Testis (tissue), 2 donors: ENCODE measurements at regions not wholly inside any gene's neighbourhood (a gene's known extent, or its start where the extent isn't known, plus 50 kb on each side); places are given as distances from the start of the nearest gene placed in this dataset.

Source experiments
- DNase-seq: peaks from one replicate; pipeline ENCODE4 v3.0.0-alpha.2; 2019
- H3K27ac ChIP-seq, 2 donors: fragments of 200-600 bp; sonication (generic); one replicate each; pipeline ENCODE4 v1.5.1; 2019
- H3K27me3 ChIP-seq: fragments of 200-600 bp; sonication (generic); one replicate; pipeline ENCODE4 v1.5.1; 2019
- H3K36me3 ChIP-seq: fragments of 200-600 bp; sonication (generic); one replicate; pipeline ENCODE4 v1.5.1; 2017; ENCODE audit warnings: low read depth; ENCODE audit errors: missing control alignments
- H3K4me1 ChIP-seq: fragments of 200-600 bp; sonication (generic); one replicate; pipeline ENCODE4 v1.5.1; 2019
- H3K4me3 ChIP-seq, 2 donors: fragments of 200-600 bp; sonication (generic); one replicate each; pipeline ENCODE4 v1.5.1; 2017 to 2019
- H3K9me3 ChIP-seq: fragments of 200-600 bp; sonication (generic); one replicate; pipeline ENCODE4 v1.5.1; 2017
- POLR2A ChIP-seq: fragments of 450-650 bp; IDR thresholded peaks from one replicate; pipeline ENCODE4 v1.6.1; 2017; ENCODE audit warnings: antibody characterized with exemption, mild to moderate bottlenecking, moderate library complexity
- WGBS, 2 donors: methylation state at CpG; one replicate each; pipeline ENCODE4 v1.1.5; 2018; 5-methylcytosine and 5-hydroxymethylcytosine counted together
- intact Hi-C: fragments of 100-400 bp; cut with DNase I; formaldehyde crosslinking; loops from one replicate; pipeline ENCODE4 v1.15.1; 2023; ENCODE audit warnings: low total_unique reads
- TF ChIP-seq, protein P1 (sequence below), 3 experiments: fragments of 450-650 bp in 2 of 3; fragments of 200-600 bp in 1 of 3; sonication (generic) in 1 of 3; IDR thresholded peaks; one replicate each; pipeline ENCODE4 v1.5.1; 2016 to 2019; ENCODE audit warnings: antibody characterized with exemption in 3 of 3, mild to moderate bottlenecking in 2 of 3, moderate library complexity in 1 of 3

DNA sequence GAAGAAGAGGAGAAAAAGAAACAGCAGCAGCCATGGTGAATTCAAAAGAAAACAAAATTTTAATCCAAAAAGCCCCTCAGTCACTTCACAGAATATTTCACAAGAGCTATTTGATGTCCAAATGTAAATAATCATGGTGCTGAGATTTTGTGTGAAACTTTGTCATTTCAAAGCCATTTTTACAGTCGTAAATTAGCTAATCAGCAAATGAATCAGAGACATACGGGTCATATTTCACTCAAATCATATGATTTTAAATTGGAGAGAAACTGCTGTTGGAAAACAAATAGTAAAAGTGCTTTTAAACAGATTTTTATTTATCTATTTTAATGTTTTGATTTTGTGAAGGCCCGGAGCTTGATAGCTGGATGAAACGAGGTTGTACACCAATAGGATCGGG is 101.4 kb upstream of the SMIM23 start:
- no peaks in the 10 kb centered on the region for H3K9me3 ChIP-seq
- intact Hi-C loops: no loop called here
- no peak for DNase-seq
- no peaks in the 10 kb centered on the region for H3K4me1 ChIP-seq
- WGBS, 2 donors: 92 to 96% methylated on average over 5 of the region's 5 CpGs
- no peaks in the 10 kb centered on the region for H3K27me3 ChIP-seq
- no peak for TF ChIP-seq POLR2A
- no peak overlapping the region for H3K4me3 ChIP-seq
- H3K27ac ChIP-seq: no peak overlapping the region
- no peaks in the 10 kb centered on the region for H3K36me3 ChIP-seq

DNA sequence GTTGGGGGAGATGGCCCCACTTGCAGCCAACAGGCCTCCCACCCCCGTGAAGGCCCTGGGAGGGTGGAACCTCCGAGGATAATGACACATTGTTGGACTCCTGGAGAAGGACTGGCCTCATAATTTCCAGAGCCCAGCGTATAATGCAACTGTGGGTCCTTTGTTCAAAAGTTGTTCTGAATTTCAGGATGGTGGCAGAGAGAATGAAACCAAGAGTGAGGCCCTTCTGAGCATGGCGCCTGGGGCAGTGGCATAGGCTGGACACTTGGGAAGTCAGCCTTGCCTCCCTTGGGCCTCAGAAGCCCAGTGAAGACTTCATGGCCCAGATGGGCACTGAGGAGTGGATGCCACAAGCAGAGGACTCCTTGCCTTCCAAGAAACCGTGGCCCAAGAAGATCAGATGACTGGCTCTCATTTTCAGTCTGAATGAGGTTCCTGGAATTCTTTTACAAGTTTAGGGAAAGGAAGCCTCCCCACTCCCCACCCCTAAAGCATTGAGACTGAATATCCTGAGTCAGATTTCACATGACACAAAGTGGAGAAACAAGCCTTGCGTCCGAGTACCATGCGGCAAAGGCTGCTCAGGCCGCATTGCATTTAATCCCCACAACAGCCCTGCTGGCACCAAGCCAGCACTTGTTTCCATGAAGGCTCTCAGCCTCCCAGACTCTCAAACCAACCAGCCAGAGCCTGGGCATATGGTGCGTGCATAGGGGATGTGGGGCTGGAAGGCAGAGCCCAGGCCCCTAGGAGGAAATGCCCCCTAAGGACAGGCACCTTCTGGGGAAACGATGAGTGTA is 96.7 kb upstream of the SMIM23 start:
- 91% methylated on average over 10 to 11 of the region's 11 CpGs for WGBS, 2 donors
- intact Hi-C loops: no loop called here

DNA sequence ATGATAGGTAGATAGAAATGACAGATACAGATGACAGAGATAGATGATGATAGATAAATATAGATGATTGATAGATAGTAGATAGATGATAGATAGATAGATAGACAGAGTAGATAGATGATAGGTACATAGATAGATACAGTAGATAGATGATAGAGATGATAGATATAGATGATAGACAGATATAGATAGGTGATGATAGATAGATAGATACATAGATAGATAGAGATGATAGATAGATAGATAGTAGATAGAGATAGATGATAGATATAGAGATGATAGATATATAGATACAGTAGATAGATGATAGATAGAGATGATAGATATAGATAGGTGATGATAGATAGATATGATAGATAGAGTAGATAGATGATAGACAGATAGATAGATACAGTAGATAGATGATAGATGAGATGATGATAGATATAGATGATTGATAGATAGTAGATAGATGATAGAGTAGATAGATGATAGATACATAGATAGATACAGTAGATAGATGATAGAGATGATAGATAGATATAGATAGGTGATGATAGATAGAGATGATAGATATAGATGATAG is 95.7 kb upstream of the SMIM23 start:
- Histone ChIP-seq H3K4me3 (no peak overlapping the region), H3K36me3 (no peaks in the 10 kb centered on the region), H3K27me3 (no peaks in the 10 kb centered on the region), H3K27ac (no peak overlapping the region), H3K4me1 (no peaks in the 10 kb centered on the region), H3K9me3 (no peaks in the 10 kb centered on the region)
- intact Hi-C loops: no loop called here
- TF ChIP-seq POLR2A: no peak
- TF ChIP-seq, protein P1, sequence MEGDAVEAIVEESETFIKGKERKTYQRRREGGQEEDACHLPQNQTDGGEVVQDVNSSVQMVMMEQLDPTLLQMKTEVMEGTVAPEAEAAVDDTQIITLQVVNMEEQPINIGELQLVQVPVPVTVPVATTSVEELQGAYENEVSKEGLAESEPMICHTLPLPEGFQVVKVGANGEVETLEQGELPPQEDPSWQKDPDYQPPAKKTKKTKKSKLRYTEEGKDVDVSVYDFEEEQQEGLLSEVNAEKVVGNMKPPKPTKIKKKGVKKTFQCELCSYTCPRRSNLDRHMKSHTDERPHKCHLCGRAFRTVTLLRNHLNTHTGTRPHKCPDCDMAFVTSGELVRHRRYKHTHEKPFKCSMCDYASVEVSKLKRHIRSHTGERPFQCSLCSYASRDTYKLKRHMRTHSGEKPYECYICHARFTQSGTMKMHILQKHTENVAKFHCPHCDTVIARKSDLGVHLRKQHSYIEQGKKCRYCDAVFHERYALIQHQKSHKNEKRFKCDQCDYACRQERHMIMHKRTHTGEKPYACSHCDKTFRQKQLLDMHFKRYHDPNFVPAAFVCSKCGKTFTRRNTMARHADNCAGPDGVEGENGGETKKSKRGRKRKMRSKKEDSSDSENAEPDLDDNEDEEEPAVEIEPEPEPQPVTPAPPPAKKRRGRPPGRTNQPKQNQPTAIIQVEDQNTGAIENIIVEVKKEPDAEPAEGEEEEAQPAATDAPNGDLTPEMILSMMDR (IDR thresholded peaks at IDR 0.05): no peak
- DNase-seq: no peak

More for the DNA sequence above, 96.7 kb upstream of the SMIM23 start:
- no peaks in the 10 kb centered on the region for H3K36me3 ChIP-seq
- DNase-seq: no peak
- H3K27me3 ChIP-seq: no peaks in the 10 kb centered on the region
- no peaks in the 10 kb centered on the region for H3K4me1 ChIP-seq
- no peaks in the 10 kb centered on the region for H3K9me3 ChIP-seq
- no peak overlapping the region for H3K4me3 ChIP-seq
- H3K27ac ChIP-seq: no peak overlapping the region
- TF ChIP-seq POLR2A: no peak
- TF ChIP-seq, protein P1 (IDR thresholded peaks at IDR 0.05): no peak

DNA sequence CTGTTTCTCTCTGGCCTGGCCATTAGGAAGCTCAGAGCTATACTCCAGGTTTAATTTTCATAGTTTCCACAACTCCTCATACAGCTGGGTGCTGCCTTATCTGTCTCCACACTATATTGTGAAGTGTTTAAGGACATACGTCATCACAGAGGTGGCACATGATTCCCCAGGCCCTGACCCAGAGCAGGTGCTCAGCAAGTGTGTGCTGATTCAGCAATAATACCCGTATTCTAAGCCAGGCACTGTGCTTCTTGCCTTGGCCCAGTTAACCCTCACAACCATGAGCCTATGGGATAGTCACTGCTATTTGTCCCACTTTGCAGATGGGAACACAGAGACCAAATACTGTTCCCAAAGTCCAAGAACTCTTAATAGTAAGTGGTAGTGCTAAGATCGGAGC is 93.5 kb upstream of the SMIM23 start:
- intact Hi-C loops: no loop called here
- Histone ChIP-seq H3K4me1 (no peaks in the 10 kb centered on the region), H3K9me3 (no peaks in the 10 kb centered on the region), H3K4me3 (no peak overlapping the region), H3K27me3 (no peaks in the 10 kb centered on the region), H3K36me3 (no peaks in the 10 kb centered on the region), H3K27ac (no peak overlapping the region)
- TF ChIP-seq, protein P1 (IDR thresholded peaks at IDR 0.05): no peak
- TF ChIP-seq POLR2A: no peak
- no peak for DNase-seq
- WGBS, 2 donors: 63 to 95% methylated on average over 3 of the region's 3 CpGs

- 88 to 91% methylated on average over 4 of the region's 4 CpGs for WGBS, 2 donors
- no peaks in the 10 kb centered on the region for H3K9me3 ChIP-seq
- H3K27ac ChIP-seq: no peak overlapping the region
- H3K4me3 ChIP-seq: no peak overlapping the region
- TF ChIP-seq, protein P1 (IDR thresholded peaks at IDR 0.05): no peak
- no peak for TF ChIP-seq POLR2A
- DNase-seq: no peak
- H3K4me1 ChIP-seq: no peaks in the 10 kb centered on the region
- no peaks in the 10 kb centered on the region for H3K36me3 ChIP-seq
- no peaks in the 10 kb centered on the region for H3K27me3 ChIP-seq
- intact Hi-C loops: no loop called here
These were observed 92.7 kb upstream of the SMIM23 start for GRCh38 chr5:171692936-171693335.
